GM18508 (cell line): ENCODE measurements at regions not wholly inside any gene's neighbourhood (a gene's known extent, or its start where the extent isn't known, plus 50 kb on each side); places are given as distances from the start of the nearest gene placed in this dataset.

Source experiments
- ATAC-seq: cut with Tn5 transposase; IDR thresholded peaks from one replicate; pipeline ENCODE4 v1.9.1; 2021; ENCODE audit warnings: moderate number of reproducible peaks; ENCODE audit not compliant: insufficient read depth, unreplicated experiment

GRCh38 chr6:147016440-147016839, 187.8 kb upstream of the STXBP5 start:
- ATAC-seq: no peak

GRCh38 chr6:147017153-147017552, 187.1 kb upstream of the STXBP5 start:
- ATAC-seq: no peak

- no peak for ATAC-seq
Measured at GRCh38 chr6:147019001-147019400, 185.2 kb upstream of the STXBP5 start.

GRCh38 chr6:147022041-147022440, 182.2 kb upstream of the STXBP5 start:
- no peak for ATAC-seq

- ATAC-seq: no peak
Measured at GRCh38 chr6:147023148-147023547, 181.1 kb upstream of the STXBP5 start.

- ATAC-seq: no peak
Measured at GRCh38 chr6:147023581-147023980, 180.6 kb upstream of the STXBP5 start.

GRCh38 chr6:147029923-147030322, 174.3 kb upstream of the STXBP5 start:
- no peak for ATAC-seq

- no peak for ATAC-seq
Measured at GRCh38 chr6:147033267-147033666, 170.9 kb upstream of the STXBP5 start.

GRCh38 chr6:147035886-147036285, 168.3 kb upstream of the STXBP5 start:
- no peak for ATAC-seq

GRCh38 chr6:147037881-147038280, 166.3 kb upstream of the STXBP5 start:
- ATAC-seq: no peak

GRCh38 chr6:147040121-147040910, 163.9 kb upstream of the STXBP5 start:
- no peak for ATAC-seq

- ATAC-seq: no peak
Measured at GRCh38 chr6:147042679-147043078, 161.5 kb upstream of the STXBP5 start.

GRCh38 chr6:147043994-147044477, 160.2 kb upstream of the STXBP5 start:
- ATAC-seq: no peak

- ATAC-seq: no peak
Measured at GRCh38 chr6:147046141-147046877, 157.9 kb upstream of the STXBP5 start.

- no peak for ATAC-seq
Measured at GRCh38 chr6:147048930-147049329, 155.3 kb upstream of the STXBP5 start.

GRCh38 chr6:147053311-147053921, 150.8 kb upstream of the STXBP5 start:
- ATAC-seq: no peak

- no peak for ATAC-seq
Measured at GRCh38 chr6:147054158-147054557, 150.1 kb upstream of the STXBP5 start.

GRCh38 chr6:147054871-147055270, 149.3 kb upstream of the STXBP5 start:
- ATAC-seq: no peak

GRCh38 chr6:147055821-147056392, 148.3 kb upstream of the STXBP5 start:
- no peak for ATAC-seq

GRCh38 chr6:147057188-147057587, 147.0 kb upstream of the STXBP5 start:
- no peak for ATAC-seq
